LoVo (cell line): ENCODE measurements at regions not wholly inside any gene's neighbourhood (a gene's known extent, or its start where the extent isn't known, plus 50 kb on each side); places are given as distances from the start of the nearest gene placed in this dataset.
A peak's percentile ranks its signal among the peaks of the same experiment; 100 is the strongest.

Source experiments
- DNase-seq: peaks from one replicate; pipeline ENCODE4 v3.0.0-alpha.2; 2016; ENCODE audit warnings: low spot score

DNA sequence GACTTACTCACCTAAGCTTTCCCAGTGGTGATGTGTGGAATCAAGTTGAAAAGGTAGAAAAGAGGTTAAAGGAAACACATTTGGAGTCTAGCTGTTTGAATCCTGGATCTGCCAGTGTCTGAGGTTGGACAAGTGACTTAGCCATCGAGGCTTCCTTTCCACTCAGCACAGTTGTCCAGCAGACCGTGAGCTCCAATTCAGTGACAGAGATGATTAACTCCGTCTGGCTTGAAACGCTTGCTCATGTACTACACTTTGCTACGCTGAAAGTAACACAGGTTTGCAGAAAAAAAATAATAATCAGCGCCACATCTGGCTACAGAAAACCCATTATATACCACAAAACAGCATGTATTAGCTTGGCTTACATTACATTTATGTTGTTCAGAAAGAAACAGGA lies 364.9 kb upstream of the MCTP2 start:
- no peak for DNase-seq

GRCh38 chr15:93865586-93865985 lies 365.8 kb upstream of the MCTP2 start:
- no peak for DNase-seq

DNA sequence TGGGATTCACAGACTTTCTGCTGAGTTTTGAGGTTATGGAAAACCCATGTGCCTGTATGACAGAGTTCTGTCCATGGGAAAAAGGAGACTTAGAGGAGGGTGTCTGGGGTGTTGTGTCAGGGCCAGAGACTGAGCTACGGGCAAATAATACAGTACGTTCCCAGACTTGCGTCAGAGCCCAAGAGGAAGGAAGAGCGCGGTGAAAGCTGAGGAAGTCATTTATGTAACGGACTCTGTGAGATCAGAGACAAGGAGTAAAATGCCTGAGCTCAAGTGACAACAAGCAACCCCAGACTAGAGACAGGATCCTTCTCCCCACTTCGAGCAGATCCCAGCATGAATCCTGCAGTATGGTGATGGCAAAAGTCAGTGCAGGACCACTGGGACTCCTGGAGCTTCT lies 368.6 kb upstream of the MCTP2 start:
- DNase-seq: no peak

- no peak for DNase-seq
Observed at GRCh38 chr15:93861956-93862741, 369.2 kb upstream of the MCTP2 start.

DNA sequence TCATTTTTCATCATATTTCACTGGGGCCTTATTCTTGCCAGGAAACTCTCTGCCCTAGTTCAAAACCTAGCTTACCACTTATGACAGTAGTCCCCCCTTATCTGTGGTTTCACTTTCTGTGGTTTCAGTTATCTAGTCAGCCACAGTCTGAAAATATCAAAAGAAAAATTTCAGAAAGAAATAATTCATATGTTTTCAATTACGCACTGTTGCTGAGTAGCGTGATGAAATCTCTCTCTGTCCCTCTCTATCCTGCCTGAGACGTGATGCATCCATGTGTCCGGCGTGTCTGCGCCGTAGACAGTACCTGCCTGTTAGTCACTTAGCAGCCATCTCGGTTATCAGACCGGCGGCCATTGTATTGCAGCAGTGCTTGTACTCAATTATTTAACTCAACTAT lies 369.9 kb upstream of the MCTP2 start:
- DNase-seq: no peak

DNA sequence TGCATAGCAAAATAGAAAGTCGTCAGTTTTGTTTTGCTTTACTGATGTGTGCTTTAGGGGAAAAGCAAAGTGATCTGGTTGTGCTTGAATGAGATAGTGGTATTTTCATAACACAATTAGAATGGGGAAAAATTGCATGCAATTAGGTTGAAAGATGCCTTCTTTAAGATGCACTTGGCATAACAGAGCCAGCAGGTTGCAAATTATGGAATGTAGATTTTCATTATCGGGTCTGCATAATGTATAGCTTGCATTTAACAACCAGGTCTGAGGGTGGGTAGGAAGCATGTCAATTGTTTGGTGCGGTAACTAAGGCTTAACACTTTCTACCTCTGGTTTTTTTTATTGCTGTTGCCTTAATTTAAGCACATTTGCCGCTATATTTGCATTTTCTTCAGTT lies 370.7 kb upstream of the MCTP2 start:
- no peak for DNase-seq

DNA sequence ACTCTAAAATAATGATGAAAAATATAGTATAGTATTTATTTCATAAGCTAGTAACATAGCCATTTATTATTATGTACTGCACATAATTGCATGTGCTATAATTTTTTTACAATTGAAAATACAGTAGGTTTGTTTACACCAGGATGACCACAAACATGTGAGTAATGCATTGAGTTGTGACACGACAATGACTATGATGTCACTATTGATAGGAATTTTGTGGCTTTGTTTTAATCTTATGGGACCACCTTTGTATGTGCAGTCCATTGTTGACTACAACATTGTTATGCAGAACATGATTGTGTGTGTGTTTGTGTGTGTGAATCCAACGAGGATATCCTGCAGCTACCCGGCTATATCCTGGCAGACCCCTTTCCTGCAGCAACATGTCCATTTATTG lies 372.2 kb upstream of the MCTP2 start:
- no peak for DNase-seq

GRCh38 chr15:93855181-93855826 lies 376.1 kb upstream of the MCTP2 start:
- no peak for DNase-seq

- no peak for DNase-seq
Observed at GRCh38 chr15:93854088-93854487, 377.3 kb upstream of the MCTP2 start.

DNA sequence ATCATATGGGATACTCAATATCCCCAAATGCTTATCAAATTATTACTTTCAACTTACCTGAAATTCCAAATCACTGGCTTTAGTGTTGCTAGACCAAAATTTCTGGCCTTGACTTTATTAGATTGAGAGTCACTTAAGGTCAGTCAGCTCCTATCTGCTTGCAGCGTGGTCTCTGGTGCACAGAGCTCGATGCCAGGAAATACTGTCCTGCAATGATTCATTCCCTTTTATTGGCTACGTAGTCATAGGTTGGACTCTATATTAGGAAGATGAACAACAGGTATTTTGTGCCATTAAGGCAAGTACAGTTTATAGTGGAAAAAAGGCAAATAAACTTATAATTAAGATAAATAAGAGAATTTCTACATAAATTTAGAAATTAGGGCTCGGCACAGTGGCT lies 378.6 kb upstream of the MCTP2 start:
- DNase-seq: no peak

DNA sequence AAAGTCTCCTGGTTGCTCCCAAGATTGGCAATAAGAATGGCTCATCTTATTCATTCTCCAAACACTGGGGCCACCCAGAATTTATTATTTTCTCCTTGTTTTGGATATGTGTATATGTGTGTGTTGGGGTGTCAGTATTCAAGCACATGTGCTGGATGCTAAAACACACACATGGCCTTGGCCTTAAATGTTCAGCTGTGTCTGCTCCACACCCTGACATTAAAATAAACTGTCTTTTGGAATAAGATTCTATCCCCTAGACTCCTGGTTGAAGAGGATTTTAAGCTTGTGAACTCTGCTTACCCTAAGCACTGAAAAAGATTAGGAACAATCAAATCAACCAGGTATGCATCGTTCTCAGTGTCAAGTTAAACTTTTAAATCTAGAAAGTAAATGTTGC lies 382.9 kb upstream of the MCTP2 start:
- DNase-seq: no peak

GRCh38 chr15:93848076-93848475 lies 383.3 kb upstream of the MCTP2 start:
- no peak for DNase-seq

GRCh38 chr15:93846148-93846547 lies 385.2 kb upstream of the MCTP2 start:
- no peak for DNase-seq

DNA sequence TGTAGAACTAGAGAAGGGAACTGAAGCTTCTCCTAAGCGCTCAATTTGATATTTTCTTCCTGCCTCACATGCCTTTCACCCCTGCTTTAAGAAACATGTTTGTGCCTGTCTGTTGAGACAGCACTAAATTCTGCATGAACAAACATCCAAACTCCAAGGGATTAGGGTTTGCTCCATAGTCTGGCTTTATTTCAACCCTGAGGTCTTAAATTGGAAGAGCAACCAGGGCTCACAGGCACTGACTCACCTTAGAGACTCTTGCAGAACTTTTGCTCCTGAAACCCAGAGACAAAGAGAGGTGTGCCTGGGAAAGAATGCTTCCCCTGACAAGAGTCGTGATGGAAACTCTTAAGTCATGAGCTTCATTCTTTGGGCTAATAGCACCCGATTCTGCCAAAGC lies 393.9 kb upstream of the MCTP2 start:
- no peak for DNase-seq

DNA sequence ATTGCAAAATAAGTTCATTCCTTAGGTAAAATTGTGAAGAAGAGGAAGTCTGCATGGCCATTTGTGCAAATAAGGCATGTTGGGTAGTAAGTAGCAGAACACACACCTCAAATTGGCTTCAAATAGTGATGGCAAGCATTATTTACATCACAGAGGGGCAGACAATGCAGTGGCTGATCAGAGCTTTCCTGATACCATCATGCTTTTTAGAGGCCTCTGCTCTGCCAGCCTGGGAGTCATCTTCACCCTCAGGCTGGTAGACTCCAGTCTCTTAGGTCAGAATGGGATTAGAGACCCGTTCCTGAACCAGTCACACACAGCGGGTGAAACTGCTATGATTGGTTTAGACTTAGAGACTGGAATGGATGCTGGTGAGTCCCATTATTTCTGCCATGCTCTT lies 396.0 kb upstream of the MCTP2 start:
- DNase-seq: no peak

GRCh38 chr15:93831641-93832040 lies 399.7 kb upstream of the MCTP2 start:
- DNase-seq: no peak

DNA sequence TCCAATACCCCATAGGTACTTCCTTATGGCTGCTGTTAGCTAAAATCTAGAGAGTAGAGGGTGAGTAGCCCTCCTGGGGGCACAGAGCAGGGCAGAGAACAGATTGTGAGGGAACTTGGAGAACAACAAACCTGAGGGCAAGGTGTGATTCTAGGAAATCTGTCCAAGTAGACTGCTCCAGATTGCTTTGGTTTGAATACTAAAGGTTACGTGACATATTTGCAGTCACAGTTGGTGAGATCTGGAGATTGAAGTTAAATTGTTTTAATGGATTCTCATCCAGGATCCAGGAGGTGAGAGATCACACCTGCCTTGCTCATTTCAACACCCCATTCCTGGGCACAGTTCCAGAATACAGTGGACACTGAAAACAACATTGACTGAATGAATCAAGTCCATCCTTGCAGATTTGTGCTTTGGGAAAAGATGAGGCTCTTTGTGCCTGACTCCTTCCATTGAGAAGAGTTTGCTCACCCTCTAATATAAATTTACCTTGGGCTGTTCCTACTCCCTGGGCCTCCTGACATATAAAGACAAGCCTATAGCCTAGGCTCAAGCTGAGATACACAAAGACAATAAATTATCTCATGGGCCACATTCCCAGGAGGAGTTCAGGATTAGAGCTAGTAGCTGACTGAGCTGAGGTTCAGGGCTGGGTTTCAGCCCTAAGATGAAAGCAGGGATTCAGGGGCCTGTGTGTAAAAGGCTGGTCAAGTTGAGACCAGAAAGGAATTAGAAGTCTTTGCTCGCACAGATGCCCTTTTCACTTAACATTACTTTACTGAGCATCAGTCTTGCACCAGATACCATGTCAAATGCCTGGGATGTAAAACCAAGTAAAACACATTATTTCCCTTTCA lies 400.9 kb upstream of the MCTP2 start:
- no peak for DNase-seq

GRCh38 chr15:93829115-93829870 lies 402.1 kb upstream of the MCTP2 start:
- DNase-seq: peak; percentile 37

- no peak for DNase-seq
Observed at GRCh38 chr15:93826790-93827189, 404.6 kb upstream of the MCTP2 start.

- no peak for DNase-seq
Observed at GRCh38 chr15:93826293-93826692, 405.1 kb upstream of the MCTP2 start.

DNA sequence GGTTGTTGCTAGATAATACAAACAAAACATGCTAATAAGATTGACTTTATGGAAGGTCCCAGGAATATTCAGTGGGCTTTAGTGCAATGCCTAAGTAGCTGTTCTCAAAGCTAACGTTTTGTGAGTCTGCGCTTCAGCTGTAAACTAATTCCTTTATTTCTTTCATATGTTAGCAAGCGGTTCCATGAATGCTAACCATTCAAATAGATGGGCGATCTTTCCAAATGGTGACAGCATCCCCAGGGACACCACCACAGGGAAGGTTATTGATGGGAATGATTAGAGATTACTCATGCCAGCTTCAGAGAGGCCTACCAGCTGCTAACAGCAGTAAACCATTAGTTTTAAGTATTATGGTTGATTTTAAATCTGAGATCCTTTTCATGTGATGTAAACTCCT lies 405.7 kb upstream of the MCTP2 start:
- no peak for DNase-seq
